GM23338 (cell line): ENCODE measurements at regions not wholly inside any gene's neighbourhood (a gene's known extent, or its start where the extent isn't known, plus 50 kb on each side); places are given as distances from the start of the nearest gene placed in this dataset.
A peak's percentile ranks its signal among the peaks of the same experiment; 100 is the strongest.

ENCODE experiments used
- ATAC-seq: fragments of 200-7000 bp; cut with Tn5 transposase; 3 replicates; pipeline ENCODE4 v1.9.1; 2020
- DNase-seq: peaks from one replicate; pipeline ENCODE4 v3.0.0-alpha.2; 2015; ENCODE audit warnings: low spot score
- H2AFZ ChIP-seq: fragments of 200-600 bp; sonication (generic); 2 replicates; pipeline ENCODE4 v1.8.0; 2016; ENCODE audit warnings: antibody characterized with exemption, mild to moderate bottlenecking, moderate library complexity
- H3F3A ChIP-seq: fragments of 200-600 bp; sonication (generic); replicated peaks from 2 replicates; pipeline ENCODE4 v1.8.0; 2017; ENCODE audit warnings: antibody characterized with exemption, mixed run types, low read depth
- H3K27ac ChIP-seq: fragments of 200-600 bp; sonication (generic); 2 replicates; pipeline ENCODE4 v1.6.1; 2016; ENCODE audit warnings: low read depth
- H3K27me3 ChIP-seq: fragments of 200-600 bp; sonication (generic); 2 replicates; pipeline ENCODE4 v1.8.0; 2016; ENCODE audit warnings: mild to moderate bottlenecking, mixed run types, moderate library complexity; ENCODE audit not compliant: insufficient read depth
- H3K36me3 ChIP-seq: fragments of 200-600 bp; sonication (generic); 2 replicates; pipeline ENCODE4 v1.8.0; 2016; ENCODE audit warnings: mild to moderate bottlenecking; ENCODE audit not compliant: insufficient read depth
- H3K4me1 ChIP-seq: fragments of 200-600 bp; sonication (generic); 2 replicates; pipeline ENCODE4 v1.8.0; 2016; ENCODE audit warnings: mild to moderate bottlenecking, moderate library complexity; ENCODE audit not compliant: insufficient read depth
- H3K4me2 ChIP-seq: fragments of 200-600 bp; sonication (generic); 2 replicates; pipeline ENCODE4 v1.7.1; 2017; ENCODE audit warnings: mixed run types
- H3K4me3 ChIP-seq: fragments of 200-600 bp; sonication (generic); 2 replicates; pipeline ENCODE4 v1.6.1; 2016; ENCODE audit warnings: mixed run types
- H3K79me2 ChIP-seq: fragments of 200-600 bp; sonication (generic); replicated peaks from 2 replicates; pipeline ENCODE4 v1.8.0; 2017; ENCODE audit warnings: mild to moderate bottlenecking; ENCODE audit not compliant: insufficient read depth
- H3K9me2 ChIP-seq: fragments of 200-600 bp; sonication (generic); 2 replicates; pipeline ENCODE4 v1.8.0; 2017; ENCODE audit not compliant: insufficient read depth
- H4K20me1 ChIP-seq: fragments of 200-600 bp; sonication (generic); replicated peaks from 2 replicates; pipeline ENCODE4 v1.8.0; 2017; ENCODE audit warnings: mild to moderate bottlenecking; ENCODE audit not compliant: insufficient read depth
- H3K27ac Mint-ChIP-seq: 2 replicates; pipeline ENCODE4 v1.8.0; 2020; ENCODE audit warnings: inconsistent platforms, mild to moderate bottlenecking, moderate library complexity, mixed read lengths
- H3K27me3 Mint-ChIP-seq: 3 replicates; pipeline ENCODE4 v1.8.0; 2022; ENCODE audit warnings: low read depth, mild to moderate bottlenecking, moderate library complexity, mixed read lengths, inconsistent platforms; ENCODE audit not compliant: insufficient read depth, poor library complexity
- H3K36me3 Mint-ChIP-seq: 3 replicates; pipeline ENCODE4 v1.8.0; 2021; ENCODE audit warnings: low read depth, mild to moderate bottlenecking, inconsistent platforms, moderate library complexity, mixed read lengths
- H3K4me1 Mint-ChIP-seq: 3 replicates; pipeline ENCODE4 v1.8.0; 2020; ENCODE audit warnings: mild to moderate bottlenecking, inconsistent platforms, mixed read lengths
- H3K4me3 Mint-ChIP-seq: 3 replicates; pipeline ENCODE4 v1.8.0; 2021; ENCODE audit warnings: moderate library complexity, mild to moderate bottlenecking, inconsistent platforms, mixed read lengths
- H3K9me3 Mint-ChIP-seq: 3 replicates; pipeline ENCODE4 v1.8.0; 2020; ENCODE audit warnings: moderate library complexity, mild to moderate bottlenecking, inconsistent platforms, mixed read lengths
- CREB1 ChIP-seq: fragments of 250-450 bp; sonication (Bioruptor Pico); IDR thresholded peaks from 2 replicates; pipeline ENCODE4 v1.5.0; 2020; ENCODE audit warnings: low read depth, mild to moderate bottlenecking, moderate library complexity
- CTCF ChIP-seq, 2 experiments: fragments of 200-600 bp in 1 of 2; sonication (generic) in 1 of 2; conservative IDR thresholded peaks; 2 replicates each; pipeline versions ENCODE4 v1.5.1 to v1.6.1; 2016 to 2017; ENCODE audit warnings: antibody characterized with exemption in 2 of 2, low read depth in 2 of 2, mild to moderate bottlenecking in 2 of 2, moderate library complexity in 1 of 2
- EZH2phosphoT487 ChIP-seq: fragments of 200-600 bp; sonication (generic); IDR thresholded peaks from one replicate; pipeline ENCODE4 v1.8.1; 2018; ENCODE audit warnings: antibody characterized with exemption; ENCODE audit not compliant: unreplicated experiment
- JUNB ChIP-seq: IDR thresholded peaks from one replicate; pipeline ENCODE4 v1.6.1; 2016; ENCODE audit warnings: antibody characterized with exemption; ENCODE audit not compliant: unreplicated experiment
- NANOG ChIP-seq: IDR thresholded peaks from 2 replicates; pipeline ENCODE4 v1.6.1; 2016; ENCODE audit warnings: antibody characterized with exemption, borderline replicate concordance
- POLR2AphosphoS5 ChIP-seq: IDR thresholded peaks from 2 replicates; pipeline ENCODE4 v1.6.1; 2016; ENCODE audit warnings: antibody characterized with exemption, low read depth
- REST ChIP-seq: IDR thresholded peaks from one replicate; pipeline ENCODE4 v1.6.1; 2018; ENCODE audit warnings: antibody characterized with exemption; ENCODE audit not compliant: unreplicated experiment
- STAT1 ChIP-seq: IDR thresholded peaks from one replicate; pipeline ENCODE4 v1.6.1; 2016; ENCODE audit warnings: antibody characterized with exemption; ENCODE audit not compliant: unreplicated experiment
- ZNF114 ChIP-seq: fragments of 250-450 bp; sonication (Bioruptor Pico); IDR thresholded peaks from 2 replicates; pipeline ENCODE4 v1.5.0; 2020; ENCODE audit warnings: mild to moderate bottlenecking, moderate library complexity
- ZNF331 ChIP-seq: fragments of 250-450 bp; sonication (Bioruptor Pico); IDR thresholded peaks from 2 replicates; pipeline ENCODE4 v1.5.0; 2020; ENCODE audit warnings: low read depth, mild to moderate bottlenecking, moderate library complexity
- ZNF462 ChIP-seq: fragments of 250-450 bp; sonication (Bioruptor Pico); IDR thresholded peaks from 2 replicates; pipeline ENCODE4 v1.5.0; 2020; ENCODE audit warnings: mild to moderate bottlenecking, moderate library complexity

GRCh38 chr6:40164345-40164755 is 230.1 kb upstream of the MOCS1 start:
- no peaks in the 10 kb centered on the region for H3K9me2 ChIP-seq
- no peaks in the 10 kb centered on the region; the same call in 2 of the 3 replicates for H3K36me3 Mint-ChIP-seq
- H3K27me3 Mint-ChIP-seq, result peaks cover 4% of the 10 kb centered on the region
- H3K27me3 ChIP-seq, result no peaks in the 10 kb centered on the region
- H2AFZ ChIP-seq, result peak overlapping the region; percentile 95
- no peak overlapping the region for H3K4me3 ChIP-seq
- H3K27ac Mint-ChIP-seq, result peak overlapping the region; percentile 36; the same call in 1 of the 2 replicates
- H4K20me1 ChIP-seq, result no peaks in the 10 kb centered on the region
- H3K4me1 Mint-ChIP-seq, result peaks cover 9% of the 10 kb centered on the region
- ATAC-seq (peak; percentile 92), DNase-seq (peak; percentile 60)
- no peaks in the 10 kb centered on the region for H3K36me3 ChIP-seq
- no peak for TF ChIP-seq NANOG
- 0 out of 2 replicates have a peak, but pooled peaks have one; percentile 22 for TF ChIP-seq POLR2AphosphoS5
- H3F3A ChIP-seq, result no peaks in the 10 kb centered on the region
- no peaks in the 10 kb centered on the region for H3K79me2 ChIP-seq
- no peaks in the 10 kb centered on the region for H3K9me3 Mint-ChIP-seq
- no peak overlapping the region for H3K27ac ChIP-seq
- no peaks in the 10 kb centered on the region for H3K4me1 ChIP-seq
- no peak overlapping the region for H3K4me2 ChIP-seq
- H3K4me3 Mint-ChIP-seq, result no peak overlapping the region

- no peak overlapping the region for H3K4me3 ChIP-seq
- H3K36me3 Mint-ChIP-seq, result no peaks in the 10 kb centered on the region; the same call in 2 of the 3 replicates
- H4K20me1 ChIP-seq, result no peaks in the 10 kb centered on the region
- peak; percentile 4 for DNase-seq
- H3K36me3 ChIP-seq, result no peaks in the 10 kb centered on the region
- H3K27ac ChIP-seq, result no peak overlapping the region
- H3K4me1 Mint-ChIP-seq, result peaks cover 9% of the 10 kb centered on the region
- peaks cover 4% of the 10 kb centered on the region for H3K27me3 Mint-ChIP-seq
- no peak overlapping the region for H3K4me3 Mint-ChIP-seq
- no peaks in the 10 kb centered on the region for H3F3A ChIP-seq
- H3K4me1 ChIP-seq, result no peaks in the 10 kb centered on the region
- no peaks in the 10 kb centered on the region for H3K9me3 Mint-ChIP-seq
- peaks cover 2% of the 10 kb centered on the region; the same call in 1 of the 2 replicates for H3K9me2 ChIP-seq
- no peaks in the 10 kb centered on the region for H3K27me3 ChIP-seq
- peak; percentile 31 for ATAC-seq
- H3K27ac Mint-ChIP-seq, result no peak overlapping the region
- no peak overlapping the region for H3K4me2 ChIP-seq
- H2AFZ ChIP-seq, result no peak overlapping the region
- H3K79me2 ChIP-seq, result no peaks in the 10 kb centered on the region
- TF ChIP-seq CTCF (conservative IDR thresholded peaks at IDR 0.05; ENCODE audit: low read depth in 2 of 2) (no peak), CREB1 (no peak), JUNB (no peak), EZH2phosphoT487 (no peak), POLR2AphosphoS5 (no peak), ZNF331 (CRISPR knock-in tag) (no peak), NANOG (no peak), ZNF114 (CRISPR knock-in tag) (no peak), STAT1 (no peak), REST (no peak), ZNF462 (CRISPR knock-in tag) (no peak)
These were observed 229.7 kb upstream of the MOCS1 start for GRCh38 chr6:40163924-40164323.
